WI38 (cell line): ENCODE measurements at regions not wholly inside any gene's neighbourhood (a gene's known extent, or its start where the extent isn't known, plus 50 kb on each side); places are given as distances from the start of the nearest gene placed in this dataset.

Source experiments
- H3K4me3 ChIP-seq: 2 replicates; pipeline ENCODE4 v1.5.1; 2011; ENCODE audit warnings: low read depth, mild to moderate bottlenecking, control low read depth, low read length
- TF ChIP-seq, protein P1 (sequence below): IDR thresholded peaks from 2 replicates; pipeline ENCODE4 v1.5.1; 2012; ENCODE audit warnings: low read depth, mild to moderate bottlenecking, control low read depth, low read length

DNA sequence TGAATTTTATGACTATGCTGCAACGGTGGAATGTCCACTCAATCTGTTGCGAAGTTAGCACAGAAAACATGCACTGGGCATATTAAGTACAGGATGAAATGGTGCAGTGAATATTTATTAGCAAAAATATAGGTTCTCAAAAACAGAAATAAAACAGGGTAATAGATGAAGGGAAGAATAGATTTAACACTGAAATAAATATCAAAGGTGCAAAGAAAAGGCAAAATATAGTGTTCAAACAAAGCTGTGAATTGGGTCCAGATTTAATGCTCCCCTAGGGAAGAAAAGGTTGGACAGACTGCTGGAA lies 435.2 kb upstream of the MGMT start:
- TF ChIP-seq, protein P1, sequence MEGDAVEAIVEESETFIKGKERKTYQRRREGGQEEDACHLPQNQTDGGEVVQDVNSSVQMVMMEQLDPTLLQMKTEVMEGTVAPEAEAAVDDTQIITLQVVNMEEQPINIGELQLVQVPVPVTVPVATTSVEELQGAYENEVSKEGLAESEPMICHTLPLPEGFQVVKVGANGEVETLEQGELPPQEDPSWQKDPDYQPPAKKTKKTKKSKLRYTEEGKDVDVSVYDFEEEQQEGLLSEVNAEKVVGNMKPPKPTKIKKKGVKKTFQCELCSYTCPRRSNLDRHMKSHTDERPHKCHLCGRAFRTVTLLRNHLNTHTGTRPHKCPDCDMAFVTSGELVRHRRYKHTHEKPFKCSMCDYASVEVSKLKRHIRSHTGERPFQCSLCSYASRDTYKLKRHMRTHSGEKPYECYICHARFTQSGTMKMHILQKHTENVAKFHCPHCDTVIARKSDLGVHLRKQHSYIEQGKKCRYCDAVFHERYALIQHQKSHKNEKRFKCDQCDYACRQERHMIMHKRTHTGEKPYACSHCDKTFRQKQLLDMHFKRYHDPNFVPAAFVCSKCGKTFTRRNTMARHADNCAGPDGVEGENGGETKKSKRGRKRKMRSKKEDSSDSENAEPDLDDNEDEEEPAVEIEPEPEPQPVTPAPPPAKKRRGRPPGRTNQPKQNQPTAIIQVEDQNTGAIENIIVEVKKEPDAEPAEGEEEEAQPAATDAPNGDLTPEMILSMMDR = no peak
- no peak overlapping the region for H3K4me3 ChIP-seq

DNA sequence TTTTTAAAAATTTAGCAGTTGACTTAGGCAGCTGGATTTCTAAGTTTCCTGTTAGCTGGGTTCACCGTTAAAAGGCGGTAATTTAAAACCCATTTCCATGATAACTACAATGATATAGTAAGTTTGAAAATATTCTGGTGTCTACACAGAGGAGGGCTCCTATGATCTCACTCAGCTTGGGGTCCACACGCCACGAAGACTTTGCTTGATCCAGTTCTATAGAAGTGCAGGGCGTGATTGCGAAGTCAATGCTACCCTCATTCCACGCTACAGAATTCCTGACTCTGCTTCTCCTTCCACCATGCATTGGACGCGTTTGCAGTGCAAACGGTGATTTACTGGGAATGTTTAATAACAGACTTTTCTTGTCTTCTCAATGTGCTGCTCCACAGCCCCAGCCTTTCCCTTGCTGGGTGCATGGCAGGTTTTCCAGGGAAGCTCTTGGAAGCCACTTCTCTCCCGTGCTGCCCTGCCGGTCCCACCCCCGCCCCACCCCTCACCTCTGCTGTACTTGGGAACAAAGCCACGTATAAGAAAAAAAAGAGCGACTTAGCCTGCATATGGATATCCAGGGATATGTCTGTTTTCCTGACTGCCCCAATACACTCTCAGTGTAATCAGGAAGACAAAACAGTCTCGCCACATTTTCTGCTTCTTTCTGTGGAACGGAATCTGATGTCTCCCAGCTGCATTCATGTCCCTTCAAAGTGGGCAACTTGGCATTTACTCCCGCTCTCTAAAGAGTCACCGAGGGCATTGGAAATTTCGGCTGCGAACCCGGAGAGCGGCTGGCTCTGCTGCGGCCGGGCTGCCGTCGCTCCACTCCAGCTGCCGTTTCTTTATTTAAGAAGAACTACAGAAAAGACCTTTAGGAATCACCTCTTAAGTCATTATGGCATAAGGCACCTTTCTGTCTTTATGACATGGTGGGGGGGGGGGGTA lies 434.4 kb upstream of the MGMT start:
- TF ChIP-seq, protein P1 = no peak
- no peak overlapping the region for H3K4me3 ChIP-seq

DNA sequence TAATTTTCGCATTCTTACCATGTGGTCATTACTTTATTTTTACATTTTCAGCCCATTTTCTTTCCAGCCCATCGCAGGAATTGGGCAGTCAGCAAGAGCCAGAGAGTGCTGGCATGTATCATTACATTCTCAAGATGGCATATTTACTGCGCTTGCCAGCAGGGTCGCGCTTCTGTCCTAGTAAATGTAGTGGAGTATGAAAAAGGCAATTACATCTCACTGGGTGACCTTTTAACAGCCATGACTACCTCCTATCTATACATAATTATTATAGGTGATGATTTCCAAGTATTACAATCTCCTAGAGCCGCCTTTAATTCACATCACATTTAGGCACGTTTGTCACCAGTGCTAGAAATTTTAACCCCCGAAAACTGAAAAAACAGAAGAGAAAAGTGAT lies 433.7 kb upstream of the MGMT start:
- TF ChIP-seq, protein P1 = no peak

DNA sequence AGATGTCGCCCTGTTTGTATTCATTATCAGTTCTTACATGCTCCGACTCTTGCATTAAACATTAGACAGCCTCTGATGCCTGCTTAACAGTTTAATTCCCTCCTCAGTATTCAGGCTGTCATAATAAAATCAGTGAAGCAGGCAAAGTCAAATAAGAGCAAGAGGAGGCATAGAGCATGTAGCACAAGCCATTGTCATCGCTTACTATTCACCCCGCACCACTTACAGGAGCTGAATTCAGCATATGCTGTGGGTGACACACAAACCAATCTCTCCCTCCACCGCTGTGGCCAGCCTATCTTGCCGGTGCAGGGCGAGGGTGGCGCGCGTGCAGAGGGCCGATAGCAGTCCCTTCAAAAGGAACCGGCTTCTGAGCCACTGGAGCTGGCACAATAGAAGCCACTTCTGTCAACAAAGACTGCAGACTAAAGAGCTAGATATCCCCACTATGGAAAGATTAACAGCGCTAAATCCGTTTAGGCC lies 433.2 kb upstream of the MGMT start:
- TF ChIP-seq, protein P1 = no peak
- H3K4me3 ChIP-seq = no peak overlapping the region

More for the DNA sequence above, 433.7 kb upstream of the MGMT start:
- H3K4me3 ChIP-seq = no peak overlapping the region

DNA sequence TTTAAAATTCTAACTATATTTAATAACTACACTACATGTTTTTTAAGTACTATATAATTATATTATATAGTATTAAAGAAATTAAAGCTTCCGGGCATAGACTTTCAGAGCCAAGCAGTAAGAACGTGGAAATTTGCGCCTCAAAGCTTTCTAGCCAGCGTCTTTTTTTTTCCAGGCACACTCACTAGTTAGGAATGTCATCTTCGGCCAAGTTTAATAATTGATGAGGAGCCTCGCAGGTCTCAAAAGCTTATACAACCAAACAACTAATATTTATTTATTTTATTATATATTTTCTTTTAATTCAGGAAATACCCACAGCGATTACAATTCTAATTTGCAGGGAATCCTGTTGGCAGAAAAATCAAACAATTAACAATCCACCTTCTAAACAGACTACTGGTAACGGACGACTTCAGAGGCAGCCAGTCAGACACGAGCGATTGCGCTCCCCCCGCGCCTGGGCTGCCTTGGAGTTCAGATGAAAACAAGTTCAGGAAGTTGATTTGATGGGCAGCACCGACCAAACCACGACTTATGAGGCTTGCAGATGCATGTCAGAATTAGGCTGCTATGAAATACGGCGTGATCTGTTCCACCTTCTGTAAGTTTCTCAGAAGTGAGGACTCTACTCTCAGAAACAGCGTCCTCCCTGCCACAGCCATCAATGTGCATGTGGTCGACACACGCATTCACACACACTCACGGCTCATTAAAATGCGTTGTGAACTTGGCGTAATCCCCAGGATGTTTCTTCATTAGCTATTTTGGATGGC lies 431.8 kb upstream of the MGMT start:
- TF ChIP-seq, protein P1 = no peak
- H3K4me3 ChIP-seq = no peak overlapping the region

DNA sequence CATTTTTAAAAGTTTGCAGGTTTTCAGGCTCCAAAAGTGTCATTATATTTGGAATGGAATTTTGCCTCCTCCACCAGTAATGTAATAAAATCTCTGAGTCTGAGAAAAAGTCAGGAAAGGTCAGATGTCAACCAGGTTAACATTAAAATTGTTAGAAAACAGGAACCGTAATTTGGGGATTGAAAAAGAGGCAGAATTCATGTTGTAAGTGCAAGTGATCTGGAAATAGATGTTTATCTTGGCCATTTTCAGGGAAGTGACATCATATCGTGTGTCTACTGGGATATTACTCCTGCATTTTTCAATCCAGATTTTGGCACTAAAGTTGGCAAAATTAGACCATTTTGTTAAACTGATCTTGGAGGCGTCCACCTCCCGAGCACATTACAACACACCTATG lies 428.5 kb upstream of the MGMT start:
- no peak overlapping the region for H3K4me3 ChIP-seq
- TF ChIP-seq, protein P1 = no peak
